Activated CD4-positive, alpha-beta T cell treated with anti-CD3 and anti-CD28 coated beads, Interleukin-2, amount 10 ng/mL, durations not matched to agents 7 days and 5 days (primary cell): ENCODE measurements at regions not wholly inside any gene's neighbourhood (a gene's known extent, or its start where the extent isn't known, plus 50 kb on each side); places are given as distances from the start of the nearest gene placed in this dataset.
"Not testable (repeated sequence)": the region's sequence is repeated elsewhere in the genome, so short reads cannot be mapped to it uniquely, and the experiment has no call there.

Experiments
- CTCF ChIA-PET: fragments of 350-600 bp; sonication (Branson Sonifier 250); formaldehyde crosslinking; loops from one replicate; lab custom pipeline; 2021; ENCODE audit warnings: antibody characterized with exemption; lab: Charles Lee
- POLR2A ChIA-PET: fragments of 350-600 bp; sonication (Branson Sonifier 250); formaldehyde crosslinking; loops from one replicate; lab custom pipeline; 2021; ENCODE audit warnings: antibody characterized with exemption; lab: Charles Lee
- DNase-seq: peaks from one replicate; pipeline ENCODE4 v3.0.0-alpha.2; 2020
- H3K27ac Mint-ChIP-seq: one replicate; pipeline ENCODE4 v1.8.0; 2021; ENCODE audit warnings: mild to moderate bottlenecking, moderate library complexity, mixed read lengths
- H3K27me3 Mint-ChIP-seq: one replicate; pipeline ENCODE4 v1.8.0; 2021; ENCODE audit warnings: mixed read lengths
- H3K36me3 Mint-ChIP-seq: one replicate; pipeline ENCODE4 v1.8.0; 2021; ENCODE audit warnings: low read depth, mixed read lengths
- H3K4me1 Mint-ChIP-seq: one replicate; pipeline ENCODE4 v1.8.0; 2021; ENCODE audit warnings: mixed read lengths
- H3K4me3 Mint-ChIP-seq: one replicate; pipeline ENCODE4 v1.8.0; 2021; ENCODE audit warnings: mild to moderate bottlenecking, moderate library complexity, mixed read lengths
- H3K9me3 Mint-ChIP-seq: one replicate; pipeline ENCODE4 v1.8.0; 2021; ENCODE audit warnings: mixed read lengths

DNA sequence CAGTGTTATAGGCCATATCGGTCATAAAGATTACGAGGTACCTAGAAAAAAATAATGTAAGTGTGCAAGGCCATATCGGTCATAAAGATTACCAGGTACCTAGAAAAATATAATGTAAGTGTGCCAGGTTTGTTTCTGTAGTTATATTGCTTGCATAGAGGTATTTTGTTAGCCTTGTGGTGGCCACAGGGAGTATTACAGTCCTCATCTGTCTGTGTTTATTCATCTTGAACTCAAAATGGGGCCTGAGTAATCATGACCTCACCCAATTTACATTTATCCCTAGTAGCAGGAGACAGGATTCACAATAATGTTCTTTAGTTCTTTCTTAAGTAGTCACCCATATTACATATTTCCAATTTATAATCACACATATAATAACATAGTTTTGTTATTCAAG, 459.7 kb downstream of the MID1IP1 start:
- ChIA-PET CTCF (interaction anchor here (0.6 to 2.0 kb wide), 4 partner anchors 20 to 45 kb away, joined by 3 to 5 read pairs (median 4); no protein-coding TSS in a partner anchor), POLR2A (no interaction called here)
- H3K36me3 Mint-ChIP-seq = no peaks in the 10 kb centered on the region
- peaks cover under 1% of the 10 kb centered on the region for H3K9me3 Mint-ChIP-seq
- H3K27me3 Mint-ChIP-seq = no peaks in the 10 kb centered on the region
- H3K4me1 Mint-ChIP-seq = peaks cover 16% of the 10 kb centered on the region
- DNase-seq = no peak
- H3K4me3 Mint-ChIP-seq = no peak overlapping the region
- no peak overlapping the region for H3K27ac Mint-ChIP-seq

DNA sequence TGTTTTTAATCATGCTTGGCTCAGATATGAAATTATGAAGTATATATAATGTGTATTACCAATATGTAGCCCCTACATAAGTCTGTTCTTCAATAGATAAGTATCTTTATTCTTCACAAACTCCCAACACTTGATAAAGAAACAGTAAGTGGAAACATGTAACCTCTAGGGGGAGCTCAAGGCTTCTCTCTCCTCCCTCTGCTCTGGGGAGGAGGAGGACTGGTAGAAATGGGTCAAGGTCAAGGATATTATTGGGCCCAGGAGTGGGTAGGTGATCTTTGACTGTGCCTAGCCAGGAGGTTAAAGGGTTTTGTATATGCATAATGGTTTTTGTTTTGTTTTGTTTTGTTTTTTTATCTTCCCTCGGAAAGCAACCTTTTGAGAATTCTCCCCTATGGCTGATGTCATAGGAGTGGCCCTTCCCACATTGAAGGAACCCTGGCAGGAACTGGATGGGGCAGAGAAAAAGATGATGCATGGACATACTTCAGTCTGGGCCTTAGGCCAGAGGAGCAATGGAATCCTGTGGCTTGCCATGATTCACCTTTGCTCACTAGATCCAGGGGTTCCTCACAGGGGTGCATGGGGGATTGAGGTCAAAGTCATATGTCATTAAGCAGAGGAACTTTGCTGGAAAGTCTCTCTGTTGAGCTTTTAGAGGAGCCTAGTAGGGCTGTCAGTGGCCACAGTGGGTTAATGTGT, 460.3 kb downstream of the MID1IP1 start:
- ChIA-PET CTCF (interaction anchor here (0.7 to 2.0 kb wide), 5 partner anchors 16 to 105 kb away, joined by 3 to 5 read pairs (median 3); no protein-coding TSS in a partner anchor), POLR2A (no interaction called here)
- Mint-ChIP-seq H3K27me3 (no peaks in the 10 kb centered on the region), H3K9me3 (no peaks in the 10 kb centered on the region), H3K36me3 (no peaks in the 10 kb centered on the region), H3K27ac (no peak overlapping the region), H3K4me1 (peaks cover 16% of the 10 kb centered on the region), H3K4me3 (no peak overlapping the region)
- peak; percentile 28 for DNase-seq

DNA sequence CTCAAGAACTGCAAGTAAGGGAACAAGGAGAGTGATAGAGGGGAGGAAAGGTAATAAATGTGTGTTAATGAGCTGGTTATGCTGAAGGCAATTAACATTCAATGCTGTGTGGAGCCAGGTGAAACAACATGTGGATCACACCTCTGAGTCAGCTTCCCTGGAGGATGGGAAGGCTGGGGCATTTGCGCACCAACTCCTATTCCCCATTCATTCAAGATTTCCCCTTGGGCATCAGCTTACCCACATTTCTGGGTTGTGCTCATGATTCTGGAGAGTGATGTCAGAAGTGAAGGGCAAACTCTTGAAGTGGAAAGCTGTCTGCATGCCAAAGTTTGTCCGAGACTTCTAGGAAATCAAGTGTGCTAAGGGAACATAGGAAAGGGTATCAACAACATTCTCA, 461.4 kb downstream of the MID1IP1 start:
- H3K27me3 Mint-ChIP-seq = no peaks in the 10 kb centered on the region
- POLR2A ChIA-PET = no interaction called here
- peak overlapping the region; percentile 6 for H3K27ac Mint-ChIP-seq

DNA sequence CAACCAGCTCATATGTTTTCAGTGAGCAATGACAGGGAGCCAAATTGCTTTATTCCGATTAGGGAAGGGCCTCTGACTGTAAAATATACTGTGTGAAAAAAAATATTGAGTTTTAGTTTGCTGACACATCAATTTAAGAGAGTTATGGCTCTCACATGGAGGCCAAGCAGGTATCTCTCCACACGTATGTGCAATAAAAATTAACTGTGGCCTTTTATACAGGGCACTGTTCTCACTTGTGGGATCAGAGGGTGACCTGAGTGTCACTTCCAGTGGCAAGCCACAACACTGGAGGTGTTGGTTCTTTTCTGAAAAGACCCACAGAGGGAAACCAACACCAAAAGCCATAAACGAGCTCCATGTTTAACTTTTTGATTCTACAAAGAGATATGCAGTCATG, 462.8 kb downstream of the MID1IP1 start:
- Mint-ChIP-seq H3K4me1 (peaks cover 18% of the 10 kb centered on the region), H3K4me3 (no peak overlapping the region), H3K27ac (no peak overlapping the region), H3K9me3 (no peaks in the 10 kb centered on the region), H3K27me3 (no peaks in the 10 kb centered on the region), H3K36me3 (no peaks in the 10 kb centered on the region)
- ChIA-PET CTCF (interaction anchor here (0.7 to 1.8 kb wide), 3 partner anchors 10 to 122 kb away, joined by 3 to 4 read pairs (median 4); no protein-coding TSS in a partner anchor), POLR2A (interaction anchor here (0.6 kb wide), 1 partner anchor 9 kb away, joined by 4 read pairs; no protein-coding TSS in a partner anchor)
- no peak for DNase-seq

More for the DNA sequence above, 461.4 kb downstream of the MID1IP1 start:
- CTCF ChIA-PET = interaction anchor here (0.7 to 1.8 kb wide), 3 partner anchors 17 to 106 kb away, joined by 3 to 5 read pairs (median 3); no protein-coding TSS in a partner anchor
- Mint-ChIP-seq H3K36me3 (no peaks in the 10 kb centered on the region), H3K4me1 (peaks cover 16% of the 10 kb centered on the region), H3K9me3 (no peaks in the 10 kb centered on the region), H3K4me3 (no peak overlapping the region)
- DNase-seq = no peak

DNA sequence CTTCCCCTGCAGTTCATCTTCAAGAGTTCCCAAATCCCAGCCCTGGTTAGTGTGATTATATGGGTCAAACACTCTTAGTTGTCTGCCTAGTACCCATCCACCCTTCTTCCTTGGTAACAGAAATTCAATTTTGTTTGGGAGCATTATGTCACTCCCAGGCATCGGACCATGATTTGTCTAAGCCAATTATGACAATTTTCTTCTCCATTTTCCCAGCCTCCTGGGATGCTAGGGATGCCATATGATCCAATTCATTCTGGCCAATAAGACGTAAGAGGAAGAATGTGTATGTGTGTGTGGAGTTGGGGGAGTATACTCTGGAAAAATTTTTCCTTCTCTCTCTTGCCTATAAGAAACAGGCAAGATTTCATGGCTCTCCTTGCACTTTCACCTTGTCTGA, 465.9 kb downstream of the MID1IP1 start:
- Mint-ChIP-seq H3K4me3 (no peak overlapping the region), H3K9me3 (peaks cover 3% of the 10 kb centered on the region), H3K27me3 (no peaks in the 10 kb centered on the region), H3K27ac (no peak overlapping the region), H3K4me1 (peaks cover 13% of the 10 kb centered on the region), H3K36me3 (no peaks in the 10 kb centered on the region)
- CTCF ChIA-PET = interaction anchor here (1.1 to 1.7 kb wide), 3 partner anchors 13 to 70 kb away, joined by 3 to 6 read pairs (median 4); no protein-coding TSS in a partner anchor
- POLR2A ChIA-PET = no interaction called here
- no peak for DNase-seq

DNA sequence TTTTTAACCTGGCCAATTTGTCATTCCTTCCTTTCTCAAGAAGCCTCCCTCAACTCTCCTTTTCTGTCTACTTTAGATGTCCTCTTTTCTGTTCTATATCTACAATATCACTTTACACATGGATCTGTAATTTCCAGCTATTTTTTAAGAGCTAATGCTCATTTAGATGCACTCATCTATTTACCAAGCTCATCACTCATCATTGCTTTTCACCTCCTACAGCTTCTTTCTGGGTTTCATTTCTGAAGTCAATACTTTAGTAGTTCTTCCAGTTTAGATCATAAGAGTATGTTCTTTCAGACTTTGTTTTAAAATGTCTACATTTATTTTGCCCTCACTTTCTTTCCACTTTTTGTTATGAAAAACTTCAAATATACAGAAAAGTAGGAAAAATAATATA, 466.9 kb downstream of the MID1IP1 start:
- no peak overlapping the region for H3K4me3 Mint-ChIP-seq
- peaks cover 10% of the 10 kb centered on the region for H3K4me1 Mint-ChIP-seq
- no peak for DNase-seq
- no peak overlapping the region for H3K27ac Mint-ChIP-seq
- ChIA-PET POLR2A (no interaction called here), CTCF (interaction anchor here (1.7 kb wide), 1 partner anchor 14 kb away, joined by 6 read pairs; no protein-coding TSS in a partner anchor)
- H3K36me3 Mint-ChIP-seq = no peaks in the 10 kb centered on the region
- H3K27me3 Mint-ChIP-seq = no peaks in the 10 kb centered on the region
- H3K9me3 Mint-ChIP-seq = peaks cover 5% of the 10 kb centered on the region

DNA sequence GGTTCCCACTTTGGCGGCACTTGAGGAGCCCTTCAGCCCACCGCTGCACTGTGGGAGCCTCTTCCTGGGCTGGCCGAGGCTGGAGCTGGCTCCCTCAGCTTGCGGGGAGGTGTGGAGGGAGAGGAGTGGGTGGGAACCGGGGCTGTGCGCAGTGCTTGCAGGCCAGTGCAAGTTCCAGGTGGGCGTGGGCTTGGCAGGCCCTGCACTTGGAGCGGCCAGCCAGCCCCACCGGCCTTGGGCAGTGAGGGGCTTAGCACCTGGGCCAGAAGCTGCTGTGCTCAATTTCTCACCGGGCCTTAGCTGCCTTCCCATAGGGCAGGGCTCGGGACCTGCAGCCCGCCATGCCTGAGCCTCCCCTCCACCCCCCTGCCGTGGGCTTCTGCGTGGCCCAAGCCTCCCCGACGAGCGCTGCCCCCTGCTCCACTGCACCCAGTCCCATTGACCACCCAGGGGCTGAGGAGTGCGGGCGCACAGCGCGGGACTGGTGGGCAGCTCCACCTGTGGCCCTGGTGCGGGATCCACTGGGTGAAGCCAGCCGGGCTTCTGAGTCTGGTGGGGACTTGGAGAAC, 474.3 kb downstream of the MID1IP1 start:
- H3K27me3 Mint-ChIP-seq = no peaks in the 10 kb centered on the region
- H3K4me1 Mint-ChIP-seq = no peaks in the 10 kb centered on the region
- H3K36me3 Mint-ChIP-seq = no peaks in the 10 kb centered on the region
- CTCF ChIA-PET = no interaction called here
- H3K9me3 Mint-ChIP-seq = peaks cover 8% of the 10 kb centered on the region
- DNase-seq = no peak
- POLR2A ChIA-PET = no interaction called here
- H3K4me3 Mint-ChIP-seq = no peak overlapping the region
- H3K27ac Mint-ChIP-seq = no peak overlapping the region

DNA sequence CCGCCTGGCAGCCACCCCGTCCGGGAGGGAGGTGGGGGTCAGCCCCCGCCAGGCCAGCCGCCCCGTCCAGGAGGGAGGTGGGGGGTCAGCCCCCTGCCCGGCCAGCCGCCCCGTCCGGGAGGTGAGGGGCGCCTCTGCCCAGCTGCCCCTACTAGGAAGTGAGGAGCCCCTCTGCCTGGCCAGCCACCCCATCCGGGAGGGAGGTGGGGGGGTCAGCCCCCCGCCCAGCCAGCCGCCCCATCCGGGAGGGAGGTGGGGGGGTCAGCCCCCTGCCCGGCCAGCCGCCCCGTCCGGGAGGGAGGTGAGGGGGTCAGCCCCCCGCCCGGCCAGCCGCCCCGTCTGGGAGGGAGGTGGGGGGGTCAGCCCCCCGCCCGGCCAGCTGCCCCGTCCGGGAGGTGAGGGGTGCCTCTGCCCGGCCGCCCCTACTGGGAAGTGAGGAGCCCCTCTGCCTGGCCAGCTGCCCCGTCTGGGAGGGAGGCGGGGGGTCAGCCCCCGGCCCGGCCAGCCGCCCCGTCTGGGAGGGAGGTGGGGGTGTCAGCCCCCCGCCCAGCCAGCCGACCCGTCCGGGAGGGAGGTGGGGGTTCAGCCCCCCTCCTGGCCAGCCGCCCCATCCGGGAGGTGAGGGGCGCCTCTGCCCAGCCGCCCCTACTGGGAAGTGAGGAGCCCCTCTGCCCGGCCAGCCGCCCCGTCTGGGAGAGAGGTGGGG, 476.6 kb downstream of the MID1IP1 start:
- H3K9me3 Mint-ChIP-seq, POLR2A ChIA-PET, CTCF ChIA-PET, DNase-seq, H3K4me1 Mint-ChIP-seq, H3K27ac Mint-ChIP-seq, H3K27me3 Mint-ChIP-seq, H3K4me3 Mint-ChIP-seq, H3K36me3 Mint-ChIP-seq: not testable (repeated sequence)

DNA sequence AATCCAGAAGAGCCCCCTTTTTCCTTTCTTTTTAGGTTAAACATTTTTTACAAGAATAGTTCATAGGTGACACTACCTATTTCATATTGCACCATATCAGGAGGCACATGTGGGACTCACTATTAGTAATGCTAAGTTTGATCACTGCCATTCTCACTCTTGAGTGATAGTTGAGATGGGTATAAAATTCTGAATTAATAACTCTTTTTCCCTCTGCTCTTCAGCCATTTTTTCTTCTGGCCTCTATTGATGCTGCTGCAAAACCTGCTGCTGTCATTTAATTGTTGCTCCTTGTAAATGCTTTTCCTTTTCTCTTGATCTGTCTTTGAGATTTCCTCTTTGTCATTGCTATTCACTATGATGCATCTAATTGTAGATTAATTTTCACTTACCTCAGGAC, 482.0 kb downstream of the MID1IP1 start:
- Mint-ChIP-seq H3K36me3 (peaks cover 4% of the 10 kb centered on the region), H3K27ac (no peak overlapping the region), H3K27me3 (no peaks in the 10 kb centered on the region), H3K9me3 (peaks cover 10% of the 10 kb centered on the region), H3K4me3 (no peak overlapping the region), H3K4me1 (no peaks in the 10 kb centered on the region)
- DNase-seq = no peak
- ChIA-PET CTCF (interaction anchor here (0.7 kb wide), 1 partner anchor 23 kb away, joined by 3 read pairs; no protein-coding TSS in a partner anchor), POLR2A (no interaction called here)

DNA sequence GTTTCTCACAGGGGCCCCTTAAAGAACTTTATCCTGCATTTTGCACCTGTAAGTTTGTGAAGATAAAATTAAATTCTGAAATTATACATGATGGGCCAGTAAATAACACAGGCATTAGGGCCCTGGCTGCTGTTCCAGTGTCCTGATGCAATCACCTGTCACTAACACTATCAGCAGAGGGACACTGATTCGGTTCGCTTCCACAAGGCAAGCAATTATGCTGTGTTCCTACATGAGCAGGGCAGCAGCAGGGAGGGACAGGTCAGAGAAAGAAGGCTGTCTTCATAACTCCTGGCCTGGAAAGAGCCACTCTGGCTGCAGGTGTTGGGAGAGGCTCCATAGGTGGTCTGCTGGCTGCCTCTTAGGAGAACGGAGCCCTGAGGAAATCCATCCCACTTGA, 487.3 kb downstream of the MID1IP1 start:
- Mint-ChIP-seq H3K4me3 (no peak overlapping the region), H3K36me3 (peaks cover 2% of the 10 kb centered on the region), H3K27me3 (no peaks in the 10 kb centered on the region), H3K4me1 (no peaks in the 10 kb centered on the region), H3K27ac (no peak overlapping the region), H3K9me3 (peaks cover 8% of the 10 kb centered on the region)
- ChIA-PET POLR2A (no interaction called here), CTCF (interaction anchor here (1.2 kb wide), 1 partner anchor 17 kb away, joined by 3 read pairs; no protein-coding TSS in a partner anchor)
- DNase-seq = no peak

DNA sequence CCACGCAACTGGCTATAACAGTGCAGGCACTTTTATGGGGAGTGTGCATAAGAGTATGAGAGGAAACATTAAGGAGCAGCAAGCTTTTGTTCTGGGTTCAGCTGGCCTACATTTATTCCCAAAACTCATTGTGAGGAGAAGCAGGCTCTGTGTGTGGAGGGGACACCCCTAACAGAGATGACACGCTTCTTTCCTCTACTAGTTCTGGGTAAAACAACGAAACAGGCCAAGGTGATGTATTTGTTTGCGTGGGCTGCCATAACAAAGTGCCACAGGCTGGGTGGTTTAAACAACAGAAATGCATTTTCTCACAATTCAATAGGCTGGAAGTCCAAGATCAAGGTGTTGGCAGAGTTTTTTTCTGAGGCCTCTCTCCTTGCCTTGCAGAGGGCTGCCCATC, 488.6 kb downstream of the MID1IP1 start:
- Mint-ChIP-seq H3K4me1 (no peaks in the 10 kb centered on the region), H3K27ac (no peak overlapping the region), H3K27me3 (no peaks in the 10 kb centered on the region), H3K36me3 (peaks cover 2% of the 10 kb centered on the region), H3K9me3 (peaks cover 8% of the 10 kb centered on the region), H3K4me3 (no peak overlapping the region)
- DNase-seq = no peak
- ChIA-PET CTCF (interaction anchor here (0.5 to 1.1 kb wide), 2 partner anchors 24 to 44 kb away, joined by 3 to 5 read pairs; no protein-coding TSS in a partner anchor), POLR2A (no interaction called here)

DNA sequence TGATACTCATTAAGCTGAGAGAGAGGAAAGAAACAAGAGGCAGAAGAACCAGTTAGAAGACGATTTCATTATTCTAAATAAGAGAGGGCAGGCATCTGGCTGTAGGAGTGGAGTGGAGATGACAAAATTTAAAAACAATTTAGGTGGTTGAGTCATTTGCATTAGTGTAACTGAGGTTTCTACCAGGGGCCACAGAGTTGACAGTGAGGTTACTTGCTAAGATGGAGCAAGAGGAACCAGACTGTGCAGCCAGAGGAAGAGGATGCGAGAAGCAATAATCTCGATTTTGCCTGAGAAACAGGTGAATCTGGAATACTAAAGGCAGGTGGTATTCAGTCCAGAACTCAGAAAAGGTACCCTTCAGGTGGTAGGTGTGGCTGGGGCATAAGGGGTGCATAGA, 491.9 kb downstream of the MID1IP1 start:
- H3K27ac Mint-ChIP-seq = no peak overlapping the region
- ChIA-PET POLR2A (no interaction called here), CTCF (no interaction called here)
- H3K4me1 Mint-ChIP-seq = no peaks in the 10 kb centered on the region
- H3K27me3 Mint-ChIP-seq = no peaks in the 10 kb centered on the region
- DNase-seq = no peak
- peaks cover 4% of the 10 kb centered on the region for H3K36me3 Mint-ChIP-seq
- H3K4me3 Mint-ChIP-seq = no peak overlapping the region
- H3K9me3 Mint-ChIP-seq = peaks cover 13% of the 10 kb centered on the region
